ENCODE measurements at regions not wholly inside any gene's neighbourhood (a gene's known extent, or its start where the extent isn't known, plus 50 kb on each side); places are given as distances from the start of the nearest gene placed in this dataset.
A peak's percentile ranks its signal among the peaks of the same experiment; 100 is the strongest.

DNA sequence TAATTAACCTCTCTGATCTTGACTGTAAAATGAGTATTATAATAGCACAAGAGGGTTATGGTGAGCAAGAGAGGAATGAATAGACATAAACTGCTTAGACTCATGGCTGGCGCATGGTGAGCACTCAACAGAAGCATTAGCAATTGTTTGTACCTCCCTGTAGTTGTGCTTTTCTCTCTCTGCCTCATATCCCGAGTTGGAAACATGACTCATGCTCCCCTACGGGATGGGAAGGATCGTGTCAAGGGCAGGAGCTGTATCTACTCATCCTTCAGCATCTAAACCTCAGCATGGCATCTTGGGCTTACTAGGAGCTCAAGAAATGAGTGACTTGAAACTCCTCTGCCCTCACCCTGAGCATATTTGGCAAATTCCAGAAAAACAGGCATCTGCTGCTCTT is 299.6 kb downstream of the MAP2K4 start:
- TF ChIP-seq, protein P1, sequence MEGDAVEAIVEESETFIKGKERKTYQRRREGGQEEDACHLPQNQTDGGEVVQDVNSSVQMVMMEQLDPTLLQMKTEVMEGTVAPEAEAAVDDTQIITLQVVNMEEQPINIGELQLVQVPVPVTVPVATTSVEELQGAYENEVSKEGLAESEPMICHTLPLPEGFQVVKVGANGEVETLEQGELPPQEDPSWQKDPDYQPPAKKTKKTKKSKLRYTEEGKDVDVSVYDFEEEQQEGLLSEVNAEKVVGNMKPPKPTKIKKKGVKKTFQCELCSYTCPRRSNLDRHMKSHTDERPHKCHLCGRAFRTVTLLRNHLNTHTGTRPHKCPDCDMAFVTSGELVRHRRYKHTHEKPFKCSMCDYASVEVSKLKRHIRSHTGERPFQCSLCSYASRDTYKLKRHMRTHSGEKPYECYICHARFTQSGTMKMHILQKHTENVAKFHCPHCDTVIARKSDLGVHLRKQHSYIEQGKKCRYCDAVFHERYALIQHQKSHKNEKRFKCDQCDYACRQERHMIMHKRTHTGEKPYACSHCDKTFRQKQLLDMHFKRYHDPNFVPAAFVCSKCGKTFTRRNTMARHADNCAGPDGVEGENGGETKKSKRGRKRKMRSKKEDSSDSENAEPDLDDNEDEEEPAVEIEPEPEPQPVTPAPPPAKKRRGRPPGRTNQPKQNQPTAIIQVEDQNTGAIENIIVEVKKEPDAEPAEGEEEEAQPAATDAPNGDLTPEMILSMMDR (IDR thresholded peaks at IDR 0.05): no peak
- peak in 1 of 4 donors; percentile 13 for TF ChIP-seq POLR2AphosphoS5 (IDR thresholded peaks at IDR 0.05)
- TF ChIP-seq EP300 (IDR thresholded peaks at IDR 0.05): no peak
- no peak for TF ChIP-seq POLR2A (IDR thresholded peaks at IDR 0.05)
